A549 (cell line): ENCODE measurements at regions not wholly inside any gene's neighbourhood (a gene's known extent, or its start where the extent isn't known, plus 50 kb on each side); places are given as distances from the start of the nearest gene placed in this dataset.

Experiments
- CEBPB ChIP-seq, 2 experiments: fragments of >200 bp in 1 of 2; sonication (Bioruptor Twin) in 1 of 2; formaldehyde crosslinking in 1 of 2; IDR thresholded peaks; 2 replicates each; pipeline ENCODE4 v1.6.1; 2012 to 2016
- KDM5A ChIP-seq: fragments of 200-600 bp; sonication (generic); IDR thresholded peaks from 2 replicates; pipeline ENCODE4 v1.6.1; 2016; ENCODE audit warnings: antibody characterized with exemption, mild to moderate bottlenecking
- NFE2L2 ChIP-seq: fragments of 150-350 bp; conservative IDR thresholded peaks from 2 replicates; pipeline ENCODE4 v1.6.1; 2014; ENCODE audit warnings: low read length
- POLR2A ChIP-seq: IDR thresholded peaks from 2 replicates; pipeline ENCODE4 v1.6.1; 2012; ENCODE audit warnings: mild to moderate bottlenecking, low read length
- POLR2AphosphoS2 ChIP-seq: conservative IDR thresholded peaks from 2 replicates; pipeline ENCODE4 v1.6.1; 2012; ENCODE audit warnings: low read length, improper control_type of control experiment, inconsistent platforms
- RCOR1 ChIP-seq: fragments of 150-350 bp; IDR thresholded peaks from 2 replicates; pipeline ENCODE4 v1.6.1; 2014; ENCODE audit warnings: antibody characterized with exemption, low read length, low read depth
- RFX5 ChIP-seq: fragments of 450-650 bp; IDR thresholded peaks from 2 replicates; pipeline ENCODE4 v1.7.1; 2014; ENCODE audit warnings: antibody characterized with exemption, mild to moderate bottlenecking, moderate library complexity
- TFCP2L1 ChIP-seq: fragments of 250-450 bp; sonication (Bioruptor Pico); IDR thresholded peaks from 2 replicates; pipeline ENCODE4 v1.5.0; 2021; ENCODE audit warnings: mild to moderate bottlenecking
- ZNF302 ChIP-seq: fragments of 250-450 bp; sonication (Bioruptor Pico); IDR thresholded peaks from 2 replicates; pipeline ENCODE4 v1.9.0; 2021; ENCODE audit warnings: inconsistent platforms, mild to moderate bottlenecking, moderate library complexity
- TF ChIP-seq, protein P1 (sequence below): fragments of >200 bp; sonication (Bioruptor Twin); formaldehyde crosslinking; IDR thresholded peaks from 3 replicates; pipeline ENCODE4 v1.6.1; 2016
- TF ChIP-seq, protein P2 (sequence below): fragments of 200-600 bp; sonication (generic); IDR thresholded peaks from 2 replicates; pipeline ENCODE4 v1.6.1; 2016; ENCODE audit warnings: antibody characterized with exemption, mild to moderate bottlenecking, moderate library complexity
- TF ChIP-seq, protein P3 (sequence below): fragments of >200 bp; sonication (Bioruptor Twin); formaldehyde crosslinking; IDR thresholded peaks from 3 replicates; pipeline ENCODE4 v1.5.1; 2016
- TF ChIP-seq, protein P4 (sequence below): fragments of 150-350 bp; IDR thresholded peaks from 2 replicates; pipeline ENCODE4 v1.6.1; 2014; ENCODE audit warnings: low read depth, mild to moderate bottlenecking, low read length

DNA sequence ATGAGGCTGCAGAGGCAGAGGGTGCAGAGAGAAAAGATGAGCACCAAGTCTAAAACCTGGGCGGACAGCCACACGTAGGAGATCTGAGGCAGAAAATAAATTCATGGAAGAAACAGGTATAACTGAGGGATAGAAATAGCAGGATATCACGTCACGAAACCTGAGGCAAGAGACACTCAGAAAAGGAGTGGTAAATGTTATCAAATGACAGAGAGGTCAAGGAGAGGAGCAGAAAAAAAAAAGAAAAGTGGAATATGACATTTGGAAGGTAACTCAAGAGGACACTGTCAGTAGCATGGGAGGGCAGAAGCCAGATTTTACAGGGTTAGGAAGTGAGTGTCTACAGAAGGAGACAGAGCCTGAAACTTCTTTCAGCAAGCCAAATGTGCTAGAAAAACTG lies 84.2 kb upstream of the FBXL4 start:
- TF ChIP-seq, protein P1, sequence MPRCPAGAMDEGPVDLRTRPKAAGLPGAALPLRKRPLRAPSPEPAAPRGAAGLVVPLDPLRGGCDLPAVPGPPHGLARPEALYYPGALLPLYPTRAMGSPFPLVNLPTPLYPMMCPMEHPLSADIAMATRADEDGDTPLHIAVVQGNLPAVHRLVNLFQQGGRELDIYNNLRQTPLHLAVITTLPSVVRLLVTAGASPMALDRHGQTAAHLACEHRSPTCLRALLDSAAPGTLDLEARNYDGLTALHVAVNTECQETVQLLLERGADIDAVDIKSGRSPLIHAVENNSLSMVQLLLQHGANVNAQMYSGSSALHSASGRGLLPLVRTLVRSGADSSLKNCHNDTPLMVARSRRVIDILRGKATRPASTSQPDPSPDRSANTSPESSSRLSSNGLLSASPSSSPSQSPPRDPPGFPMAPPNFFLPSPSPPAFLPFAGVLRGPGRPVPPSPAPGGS: no peak
- TF ChIP-seq, protein P2, sequence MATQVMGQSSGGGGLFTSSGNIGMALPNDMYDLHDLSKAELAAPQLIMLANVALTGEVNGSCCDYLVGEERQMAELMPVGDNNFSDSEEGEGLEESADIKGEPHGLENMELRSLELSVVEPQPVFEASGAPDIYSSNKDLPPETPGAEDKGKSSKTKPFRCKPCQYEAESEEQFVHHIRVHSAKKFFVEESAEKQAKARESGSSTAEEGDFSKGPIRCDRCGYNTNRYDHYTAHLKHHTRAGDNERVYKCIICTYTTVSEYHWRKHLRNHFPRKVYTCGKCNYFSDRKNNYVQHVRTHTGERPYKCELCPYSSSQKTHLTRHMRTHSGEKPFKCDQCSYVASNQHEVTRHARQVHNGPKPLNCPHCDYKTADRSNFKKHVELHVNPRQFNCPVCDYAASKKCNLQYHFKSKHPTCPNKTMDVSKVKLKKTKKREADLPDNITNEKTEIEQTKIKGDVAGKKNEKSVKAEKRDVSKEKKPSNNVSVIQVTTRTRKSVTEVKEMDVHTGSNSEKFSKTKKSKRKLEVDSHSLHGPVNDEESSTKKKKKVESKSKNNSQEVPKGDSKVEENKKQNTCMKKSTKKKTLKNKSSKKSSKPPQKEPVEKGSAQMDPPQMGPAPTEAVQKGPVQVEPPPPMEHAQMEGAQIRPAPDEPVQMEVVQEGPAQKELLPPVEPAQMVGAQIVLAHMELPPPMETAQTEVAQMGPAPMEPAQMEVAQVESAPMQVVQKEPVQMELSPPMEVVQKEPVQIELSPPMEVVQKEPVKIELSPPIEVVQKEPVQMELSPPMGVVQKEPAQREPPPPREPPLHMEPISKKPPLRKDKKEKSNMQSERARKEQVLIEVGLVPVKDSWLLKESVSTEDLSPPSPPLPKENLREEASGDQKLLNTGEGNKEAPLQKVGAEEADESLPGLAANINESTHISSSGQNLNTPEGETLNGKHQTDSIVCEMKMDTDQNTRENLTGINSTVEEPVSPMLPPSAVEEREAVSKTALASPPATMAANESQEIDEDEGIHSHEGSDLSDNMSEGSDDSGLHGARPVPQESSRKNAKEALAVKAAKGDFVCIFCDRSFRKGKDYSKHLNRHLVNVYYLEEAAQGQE: no peak
- TF ChIP-seq, protein P3, sequence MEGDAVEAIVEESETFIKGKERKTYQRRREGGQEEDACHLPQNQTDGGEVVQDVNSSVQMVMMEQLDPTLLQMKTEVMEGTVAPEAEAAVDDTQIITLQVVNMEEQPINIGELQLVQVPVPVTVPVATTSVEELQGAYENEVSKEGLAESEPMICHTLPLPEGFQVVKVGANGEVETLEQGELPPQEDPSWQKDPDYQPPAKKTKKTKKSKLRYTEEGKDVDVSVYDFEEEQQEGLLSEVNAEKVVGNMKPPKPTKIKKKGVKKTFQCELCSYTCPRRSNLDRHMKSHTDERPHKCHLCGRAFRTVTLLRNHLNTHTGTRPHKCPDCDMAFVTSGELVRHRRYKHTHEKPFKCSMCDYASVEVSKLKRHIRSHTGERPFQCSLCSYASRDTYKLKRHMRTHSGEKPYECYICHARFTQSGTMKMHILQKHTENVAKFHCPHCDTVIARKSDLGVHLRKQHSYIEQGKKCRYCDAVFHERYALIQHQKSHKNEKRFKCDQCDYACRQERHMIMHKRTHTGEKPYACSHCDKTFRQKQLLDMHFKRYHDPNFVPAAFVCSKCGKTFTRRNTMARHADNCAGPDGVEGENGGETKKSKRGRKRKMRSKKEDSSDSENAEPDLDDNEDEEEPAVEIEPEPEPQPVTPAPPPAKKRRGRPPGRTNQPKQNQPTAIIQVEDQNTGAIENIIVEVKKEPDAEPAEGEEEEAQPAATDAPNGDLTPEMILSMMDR: no peak
- TF ChIP-seq, protein P4, sequence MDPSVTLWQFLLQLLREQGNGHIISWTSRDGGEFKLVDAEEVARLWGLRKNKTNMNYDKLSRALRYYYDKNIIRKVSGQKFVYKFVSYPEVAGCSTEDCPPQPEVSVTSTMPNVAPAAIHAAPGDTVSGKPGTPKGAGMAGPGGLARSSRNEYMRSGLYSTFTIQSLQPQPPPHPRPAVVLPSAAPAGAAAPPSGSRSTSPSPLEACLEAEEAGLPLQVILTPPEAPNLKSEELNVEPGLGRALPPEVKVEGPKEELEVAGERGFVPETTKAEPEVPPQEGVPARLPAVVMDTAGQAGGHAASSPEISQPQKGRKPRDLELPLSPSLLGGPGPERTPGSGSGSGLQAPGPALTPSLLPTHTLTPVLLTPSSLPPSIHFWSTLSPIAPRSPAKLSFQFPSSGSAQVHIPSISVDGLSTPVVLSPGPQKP: no peak
- TF ChIP-seq POLR2A: no peak
- no peak for TF ChIP-seq POLR2AphosphoS2
- no peak for TF ChIP-seq RCOR1
- TF ChIP-seq RFX5: no peak
- TF ChIP-seq TFCP2L1: no peak
- TF ChIP-seq KDM5A: no peak
- TF ChIP-seq ZNF302 (CRISPR knock-in tag): no peak
- no peak for TF ChIP-seq NFE2L2
- TF ChIP-seq CEBPB (IDR thresholded peaks at IDR 0.05): no peak
